PC-3 (cell line): ENCODE measurements at regions not wholly inside any gene's neighbourhood (a gene's known extent, or its start where the extent isn't known, plus 50 kb on each side); places are given as distances from the start of the nearest gene placed in this dataset.
A peak's percentile ranks its signal among the peaks of the same experiment; 100 is the strongest.

Experiments
- ATAC-seq: fragments of 200-7000 bp; cut with Tn5 transposase; 2 replicates; pipeline ENCODE4 v1.9.1; 2020; ENCODE audit warnings: mild to moderate bottlenecking, moderate library complexity
- BruUV-seq: library from RNA; stranded (reverse); fragments of 400-500 nt; replicated peaks from 2 replicates; lab custom pipeline; 2021; lab: Mats Ljungman, UMichigan
- CTCF ChIA-PET: fragments of 300-600 bp; sonication (Branson Sonifier 250); formaldehyde crosslinking; loops from one replicate; lab custom pipeline; 2022; ENCODE audit warnings: antibody characterized with exemption; lab: Charles Lee
- POLR2A ChIA-PET: fragments of 300-600 bp; sonication (Branson Sonifier 250); formaldehyde crosslinking; loops from one replicate; lab custom pipeline; 2022; ENCODE audit warnings: antibody characterized with exemption; ENCODE audit not compliant: unreplicated experiment; lab: Charles Lee
- DNase-seq: peaks from one replicate; pipeline ENCODE4 v3.0.0-alpha.2; 2015
- H2AFZ ChIP-seq: fragments of 300-600 bp; sonication (generic); 2 replicates; pipeline ENCODE4 v1.6.0; 2016; ENCODE audit warnings: antibody characterized with exemption, low read length
- H3F3A ChIP-seq: fragments of 300-600 bp; sonication (generic); one replicate; pipeline ENCODE4 v1.6.0; 2017; ENCODE audit warnings: antibody characterized with exemption, low read length, control low read depth, mild to moderate bottlenecking; ENCODE audit not compliant: unreplicated experiment
- H3K27ac ChIP-seq: fragments of 300-600 bp; sonication (generic); 2 replicates; pipeline ENCODE4 v1.5.1; 2016; ENCODE audit warnings: mild to moderate bottlenecking, low read length
- H3K27me3 ChIP-seq: fragments of 300-600 bp; sonication (generic); 2 replicates; pipeline ENCODE4 v1.6.1; 2016; ENCODE audit warnings: low read length, mixed read lengths
- H3K36me3 ChIP-seq: fragments of 300-600 bp; sonication (generic); 2 replicates; pipeline ENCODE4 v1.6.1; 2016; ENCODE audit warnings: low read depth, mixed run types, low read length, mixed read lengths
- H3K4me1 ChIP-seq: fragments of 300-600 bp; sonication (generic); 2 replicates; pipeline ENCODE4 v1.5.1; 2016; ENCODE audit warnings: low read length; ENCODE audit not compliant: insufficient read depth
- H3K4me2 ChIP-seq: fragments of 300-600 bp; sonication (generic); 2 replicates; pipeline ENCODE4 v1.6.0; 2016; ENCODE audit warnings: low read length
- H3K4me3 ChIP-seq: fragments of 300-600 bp; sonication (generic); 2 replicates; pipeline ENCODE4 v1.5.1; 2016; ENCODE audit warnings: mild to moderate bottlenecking, low read length, mixed read lengths
- H3K79me2 ChIP-seq: fragments of 300-600 bp; sonication (generic); 2 replicates; pipeline ENCODE4 v1.6.1; 2017; ENCODE audit warnings: low read length, mixed read lengths
- H3K9ac ChIP-seq: fragments of 300-600 bp; sonication (generic); 2 replicates; pipeline ENCODE4 v1.6.0; 2016; ENCODE audit warnings: mild to moderate bottlenecking, low read length
- H3K9me2 ChIP-seq: fragments of 300-600 bp; sonication (generic); replicated peaks from 2 replicates; pipeline ENCODE4 v1.6.1; 2016; ENCODE audit warnings: mixed run types, low read length, mixed read lengths
- H3K9me3 ChIP-seq: fragments of 300-600 bp; sonication (generic); 2 replicates; pipeline ENCODE4 v1.6.1; 2016; ENCODE audit warnings: low read length, mixed read lengths
- H4K20me1 ChIP-seq: fragments of 300-600 bp; sonication (generic); 2 replicates; pipeline ENCODE4 v1.6.1; 2016; ENCODE audit warnings: low read length, mixed read lengths
- EZH2 ChIP-seq: fragments of 300-600 bp; sonication (generic); IDR thresholded peaks from one replicate; pipeline ENCODE4 v1.6.1; 2017; ENCODE audit warnings: antibody characterized with exemption, mild to moderate bottlenecking, low read length; ENCODE audit not compliant: unreplicated experiment
- EZH2phosphoT487 ChIP-seq: fragments of 300-600 bp; sonication (generic); IDR thresholded peaks from 2 replicates; pipeline ENCODE4 v1.6.1; 2018; ENCODE audit warnings: mild to moderate bottlenecking, antibody characterized with exemption, low read length, borderline replicate concordance
- intact Hi-C: fragments of 100-400 bp; cut with micrococcal nuclease; formaldehyde crosslinking; loops from 2 replicates; pipeline ENCODE4 v1.9.0; 2023
- TF ChIP-seq, protein P1 (sequence below): fragments of 300-600 bp; sonication (generic); conservative IDR thresholded peaks from 2 replicates; pipeline ENCODE4 v1.5.1; 2017; ENCODE audit warnings: antibody characterized with exemption, low read depth, mild to moderate bottlenecking, low read length

DNA sequence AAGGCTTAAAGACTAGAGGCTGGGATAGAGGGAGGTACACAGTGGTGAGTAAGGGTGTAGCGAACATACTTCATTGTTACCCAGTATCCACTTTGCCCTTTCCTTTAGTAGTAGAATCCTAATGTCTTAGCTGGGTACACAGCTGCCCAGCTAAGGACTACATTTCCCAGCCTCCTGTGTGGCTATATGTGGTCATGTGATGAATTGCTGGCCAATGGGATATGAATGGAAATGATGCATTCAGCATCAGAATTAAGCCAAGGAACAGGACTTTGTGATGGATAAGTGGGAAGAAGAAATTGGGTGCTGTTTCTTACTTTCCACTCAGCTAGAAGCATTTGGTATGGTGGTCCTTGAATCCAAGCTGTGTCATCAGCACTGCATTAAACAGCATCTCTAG lies 55.9 kb downstream of the FOXL1 start:
- no peaks in the 10 kb centered on the region for H3K27me3 ChIP-seq
- no peak overlapping the region for H3K9ac ChIP-seq
- H3K9me2 ChIP-seq, result no peaks in the 10 kb centered on the region
- POLR2A ChIA-PET, result no interaction called here
- H3K79me2 ChIP-seq, result no peaks in the 10 kb centered on the region
- no peaks in the 10 kb centered on the region for H4K20me1 ChIP-seq
- CTCF ChIA-PET, result no interaction called here
- no peak overlapping the region for H3K4me3 ChIP-seq
- H3K4me1 ChIP-seq, result peaks cover 31% of the 10 kb centered on the region
- ATAC-seq (no peak), DNase-seq (peak; percentile 16)
- H3K36me3 ChIP-seq, result no peaks in the 10 kb centered on the region
- no peak overlapping the region for H2AFZ ChIP-seq
- no TSS peak for BruUV-seq
- intact Hi-C loops, result loop anchor here (2.0 kb wide), 1 partner anchor 189 kb away; no protein-coding TSS in a partner anchor
- H3F3A ChIP-seq, result no peaks in the 10 kb centered on the region
- no peak overlapping the region for H3K27ac ChIP-seq
- no peaks in the 10 kb centered on the region for H3K9me3 ChIP-seq
- TF ChIP-seq, protein P1, sequence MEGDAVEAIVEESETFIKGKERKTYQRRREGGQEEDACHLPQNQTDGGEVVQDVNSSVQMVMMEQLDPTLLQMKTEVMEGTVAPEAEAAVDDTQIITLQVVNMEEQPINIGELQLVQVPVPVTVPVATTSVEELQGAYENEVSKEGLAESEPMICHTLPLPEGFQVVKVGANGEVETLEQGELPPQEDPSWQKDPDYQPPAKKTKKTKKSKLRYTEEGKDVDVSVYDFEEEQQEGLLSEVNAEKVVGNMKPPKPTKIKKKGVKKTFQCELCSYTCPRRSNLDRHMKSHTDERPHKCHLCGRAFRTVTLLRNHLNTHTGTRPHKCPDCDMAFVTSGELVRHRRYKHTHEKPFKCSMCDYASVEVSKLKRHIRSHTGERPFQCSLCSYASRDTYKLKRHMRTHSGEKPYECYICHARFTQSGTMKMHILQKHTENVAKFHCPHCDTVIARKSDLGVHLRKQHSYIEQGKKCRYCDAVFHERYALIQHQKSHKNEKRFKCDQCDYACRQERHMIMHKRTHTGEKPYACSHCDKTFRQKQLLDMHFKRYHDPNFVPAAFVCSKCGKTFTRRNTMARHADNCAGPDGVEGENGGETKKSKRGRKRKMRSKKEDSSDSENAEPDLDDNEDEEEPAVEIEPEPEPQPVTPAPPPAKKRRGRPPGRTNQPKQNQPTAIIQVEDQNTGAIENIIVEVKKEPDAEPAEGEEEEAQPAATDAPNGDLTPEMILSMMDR, result no peak
- TF ChIP-seq EZH2phosphoT487 (no peak), EZH2 (no peak)
- H3K4me2 ChIP-seq, result no peak overlapping the region

DNA sequence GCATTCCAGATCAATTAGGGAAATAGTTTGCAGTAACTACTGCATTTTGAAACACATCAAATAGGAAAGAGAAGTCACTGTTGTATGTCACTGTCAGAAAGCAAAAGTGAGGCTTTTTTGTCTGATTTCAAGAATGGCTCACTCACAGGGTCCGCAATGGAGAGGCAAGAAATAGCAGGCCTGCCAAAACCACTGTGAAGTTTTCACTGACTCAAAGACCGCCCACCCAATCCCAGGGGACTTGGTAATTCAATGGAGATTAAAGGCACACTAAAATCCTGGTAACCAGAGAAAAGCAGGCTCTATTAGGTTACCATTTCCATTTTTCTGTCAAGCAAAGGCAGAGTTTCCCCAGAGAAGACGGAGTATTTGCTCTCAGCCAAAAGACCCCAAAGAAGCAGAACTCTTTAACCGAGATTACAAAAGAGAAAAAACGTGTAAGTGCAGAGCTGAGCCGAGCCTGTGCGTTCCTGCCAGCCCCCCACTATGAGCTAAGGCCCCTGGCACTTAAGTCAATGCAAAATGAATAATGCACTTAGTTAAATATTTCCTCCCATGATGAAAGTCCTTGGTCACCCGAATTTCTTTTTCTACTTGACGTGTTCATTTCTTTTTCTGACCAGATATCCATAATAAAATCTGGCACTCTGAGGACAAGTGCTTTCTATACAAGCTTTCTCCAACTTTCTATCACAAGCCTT lies 57.0 kb downstream of the FOXL1 start:
- ATAC-seq, result no peak
- Histone ChIP-seq H3K9ac (no peak overlapping the region), H4K20me1 (no peaks in the 10 kb centered on the region), H3K9me3 (no peaks in the 10 kb centered on the region), H2AFZ (no peak overlapping the region), H3K4me3 (no peak overlapping the region), H3K9me2 (no peaks in the 10 kb centered on the region), H3K4me2 (no peak overlapping the region), H3K79me2 (no peaks in the 10 kb centered on the region), H3F3A (no peaks in the 10 kb centered on the region), H3K4me1 (peaks cover 29% of the 10 kb centered on the region), H3K36me3 (no peaks in the 10 kb centered on the region), H3K27me3 (no peaks in the 10 kb centered on the region), H3K27ac (no peak overlapping the region)
- POLR2A ChIA-PET, result no interaction called here
- intact Hi-C loops, result loop anchor here (2.0 kb wide), 1 partner anchor 187 kb away; no protein-coding TSS in a partner anchor
- BruUV-seq, result no TSS peak
- DNase-seq, result no peak
- TF ChIP-seq EZH2phosphoT487 (no peak), EZH2 (no peak)
- TF ChIP-seq, protein P1, result no peak
- CTCF ChIA-PET, result no interaction called here

DNA sequence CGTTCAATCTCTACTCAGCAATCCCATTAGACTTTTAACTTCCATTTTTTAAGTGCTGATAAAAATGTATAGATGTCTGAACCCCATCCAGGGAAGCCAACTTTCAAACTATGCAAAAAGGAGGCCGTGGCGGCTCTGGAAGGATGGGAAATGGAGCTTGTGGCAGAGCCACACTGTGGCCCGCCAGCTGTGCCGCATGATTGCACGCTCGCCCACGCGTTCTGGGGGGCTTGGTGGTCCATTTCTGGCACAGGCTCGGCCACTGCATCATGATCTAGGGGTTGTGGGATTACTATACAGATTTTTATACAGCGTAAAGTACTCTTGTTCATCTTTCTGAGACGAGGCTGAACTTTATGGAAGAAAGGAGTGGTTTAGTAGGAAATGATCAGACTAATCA lies 57.6 kb downstream of the FOXL1 start:
- no peak for ATAC-seq
- Histone ChIP-seq H3K79me2 (no peaks in the 10 kb centered on the region), H3F3A (no peaks in the 10 kb centered on the region), H3K4me1 (peaks cover 23% of the 10 kb centered on the region), H4K20me1 (no peaks in the 10 kb centered on the region), H3K9me2 (no peaks in the 10 kb centered on the region), H3K4me2 (no peak overlapping the region), H2AFZ (no peak overlapping the region), H3K27me3 (no peaks in the 10 kb centered on the region), H3K36me3 (no peaks in the 10 kb centered on the region), H3K9ac (no peak overlapping the region), H3K27ac (no peak overlapping the region), H3K9me3 (no peaks in the 10 kb centered on the region), H3K4me3 (no peak overlapping the region)
- ChIA-PET POLR2A (no interaction called here), CTCF (interaction anchor here (0.7 kb wide), 1 partner anchor 288 kb away, joined by 4 read pairs; no protein-coding TSS in a partner anchor)
- DNase-seq, result no peak
- no TSS peak for BruUV-seq
- intact Hi-C loops, result loop anchor here (2.0 kb wide), 1 partner anchor 187 kb away; no protein-coding TSS in a partner anchor
- TF ChIP-seq, protein P1, result no peak
- no peak for TF ChIP-seq EZH2
- no peak for TF ChIP-seq EZH2phosphoT487
